ENCODE measurements at regions not wholly inside any gene's neighbourhood (a gene's known extent, or its start where the extent isn't known, plus 50 kb on each side); places are given as distances from the start of the nearest gene placed in this dataset.

GRCh38 chr1:168490306-168490705, 53.5 kb downstream of the XCL2 start:
- no peak for TF ChIP-seq MAX (IDR thresholded peaks at IDR 0.05; ENCODE audit: low read depth, low read length)
- TF ChIP-seq POLR2A (IDR thresholded peaks at IDR 0.05; ENCODE audit: low read depth, low read length), result no peak
- TF ChIP-seq CTCF (IDR thresholded peaks at IDR 0.05 in 2 of 3, conservative IDR thresholded peaks at IDR 0.05 in 1 of 3; ENCODE audit: control insufficient read depth in 2 of 3, extremely low read depth in 1 of 3, insufficient read depth in 1 of 3, low read depth in 3 of 3, low read length in 3 of 3), result no peak
- TF ChIP-seq RCOR1 (conservative IDR thresholded peaks at IDR 0.05; ENCODE audit: low read depth, low read length), result no peak
- TF ChIP-seq BACH1 (IDR thresholded peaks at IDR 0.05; ENCODE audit: borderline replicate concordance), result no peak
- TF ChIP-seq CBFB (IDR thresholded peaks at IDR 0.05; ENCODE audit: low read depth), result no peak
- TF ChIP-seq LARP7 (IDR thresholded peaks at IDR 0.05), result no peak
- no peak for TF ChIP-seq PAX8 (IDR thresholded peaks at IDR 0.05)
- TF ChIP-seq STAT1 (conservative IDR thresholded peaks at IDR 0.05), result no peak
- TF ChIP-seq RFX5 (IDR thresholded peaks at IDR 0.05; ENCODE audit: low read depth, low read length), result no peak
- TF ChIP-seq FOXM1 (IDR thresholded peaks at IDR 0.05; ENCODE audit: low read depth, low read length), result no peak
- TF ChIP-seq NRF1 (conservative IDR thresholded peaks at IDR 0.05; ENCODE audit: low read depth, low read length), result no peak
- no peak for TF ChIP-seq NBN (IDR thresholded peaks at IDR 0.05)

Measured in GM12878 (cell line).